Omental fat pad (tissue), 3 donors: ENCODE measurements at regions not wholly inside any gene's neighbourhood (a gene's known extent, or its start where the extent isn't known, plus 50 kb on each side); places are given as distances from the start of the nearest gene placed in this dataset.

Experiments used
- ATAC-seq: fragments of 150-250 bp; one replicate; pipeline ENCODE4 v1.9.1; 2016; ENCODE audit warnings: mild to moderate bottlenecking, moderate library complexity; ENCODE audit not compliant: low FRiP score
- DNase-seq: peaks from one replicate; pipeline ENCODE4 v3.0.0-alpha.2; 2019; ENCODE audit warnings: low spot score
- TF ChIP-seq, protein P1 (sequence below), 3 donors: fragments of 450-650 bp; IDR thresholded peaks; one replicate each; pipeline ENCODE4 v1.5.1; 2016 to 2017; ENCODE audit warnings: antibody characterized with exemption in 3 of 3, mild to moderate bottlenecking in 3 of 3, moderate library complexity in 2 of 3

DNA sequence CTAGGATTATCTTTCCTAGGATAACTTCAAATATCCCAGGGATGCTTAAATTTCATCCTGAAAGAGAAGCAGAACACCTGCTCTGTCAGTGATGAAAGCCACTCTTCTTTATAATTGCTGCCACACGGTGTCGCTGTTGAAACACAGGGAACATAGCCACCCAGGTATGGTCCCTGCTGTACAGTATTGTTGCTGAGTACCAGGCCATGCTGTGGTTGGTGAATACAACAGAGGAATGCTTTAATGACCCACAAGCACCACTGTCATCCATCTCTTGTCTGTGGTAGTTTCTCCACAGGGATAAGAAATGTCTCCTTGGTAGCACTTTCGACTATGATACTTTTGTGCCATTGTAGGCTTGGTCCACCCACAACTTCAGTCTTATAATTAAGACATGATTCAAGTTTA is 70.6 kb upstream of the STARD3NL start:
- ATAC-seq = peak; percentile 71
- peak; percentile 90 for DNase-seq
- TF ChIP-seq, protein P1, sequence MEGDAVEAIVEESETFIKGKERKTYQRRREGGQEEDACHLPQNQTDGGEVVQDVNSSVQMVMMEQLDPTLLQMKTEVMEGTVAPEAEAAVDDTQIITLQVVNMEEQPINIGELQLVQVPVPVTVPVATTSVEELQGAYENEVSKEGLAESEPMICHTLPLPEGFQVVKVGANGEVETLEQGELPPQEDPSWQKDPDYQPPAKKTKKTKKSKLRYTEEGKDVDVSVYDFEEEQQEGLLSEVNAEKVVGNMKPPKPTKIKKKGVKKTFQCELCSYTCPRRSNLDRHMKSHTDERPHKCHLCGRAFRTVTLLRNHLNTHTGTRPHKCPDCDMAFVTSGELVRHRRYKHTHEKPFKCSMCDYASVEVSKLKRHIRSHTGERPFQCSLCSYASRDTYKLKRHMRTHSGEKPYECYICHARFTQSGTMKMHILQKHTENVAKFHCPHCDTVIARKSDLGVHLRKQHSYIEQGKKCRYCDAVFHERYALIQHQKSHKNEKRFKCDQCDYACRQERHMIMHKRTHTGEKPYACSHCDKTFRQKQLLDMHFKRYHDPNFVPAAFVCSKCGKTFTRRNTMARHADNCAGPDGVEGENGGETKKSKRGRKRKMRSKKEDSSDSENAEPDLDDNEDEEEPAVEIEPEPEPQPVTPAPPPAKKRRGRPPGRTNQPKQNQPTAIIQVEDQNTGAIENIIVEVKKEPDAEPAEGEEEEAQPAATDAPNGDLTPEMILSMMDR (IDR thresholded peaks at IDR 0.05) = no peak

DNA sequence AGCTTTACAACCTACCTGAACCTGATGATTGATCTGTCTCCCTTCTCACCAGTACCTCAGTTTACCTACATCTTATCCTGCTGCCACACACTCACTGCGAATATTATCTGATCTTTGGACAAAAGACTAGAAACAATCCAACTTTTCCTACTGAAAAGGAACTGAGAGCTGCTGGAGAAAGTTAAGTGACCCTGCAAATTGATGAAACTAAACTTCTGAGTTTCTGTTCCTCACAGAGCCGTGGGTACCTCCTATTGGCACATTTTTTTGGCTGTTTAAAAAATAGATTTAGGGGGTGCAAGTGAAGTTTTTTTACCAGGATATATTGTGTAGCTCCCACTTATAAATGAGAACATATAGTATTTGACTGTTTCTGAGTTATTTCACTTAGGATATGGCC is 66.0 kb upstream of the STARD3NL start:
- no peak for DNase-seq
- ATAC-seq = no peak
- TF ChIP-seq, protein P1 (IDR thresholded peaks at IDR 0.05) = no peak

DNA sequence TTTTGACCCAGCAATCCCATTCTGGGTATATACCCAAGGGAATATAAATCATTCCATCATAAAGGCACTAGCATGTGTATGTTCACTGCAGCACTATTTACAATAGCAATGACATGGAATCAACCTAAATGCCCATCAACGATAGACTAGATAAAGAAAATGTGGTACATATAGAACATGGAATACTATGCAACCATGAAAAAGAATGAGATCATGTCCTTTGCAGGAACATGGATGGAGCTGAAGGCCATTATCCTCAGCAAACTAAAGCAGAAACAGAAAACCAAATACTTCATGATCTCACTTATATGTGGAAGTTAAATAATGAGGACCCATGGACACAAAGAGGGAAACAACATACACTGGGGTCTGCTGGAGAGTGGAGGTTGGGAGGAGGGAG is 58.0 kb upstream of the STARD3NL start:
- TF ChIP-seq, protein P1 (IDR thresholded peaks at IDR 0.05) = no peak
- ATAC-seq (no peak), DNase-seq (no peak)

DNA sequence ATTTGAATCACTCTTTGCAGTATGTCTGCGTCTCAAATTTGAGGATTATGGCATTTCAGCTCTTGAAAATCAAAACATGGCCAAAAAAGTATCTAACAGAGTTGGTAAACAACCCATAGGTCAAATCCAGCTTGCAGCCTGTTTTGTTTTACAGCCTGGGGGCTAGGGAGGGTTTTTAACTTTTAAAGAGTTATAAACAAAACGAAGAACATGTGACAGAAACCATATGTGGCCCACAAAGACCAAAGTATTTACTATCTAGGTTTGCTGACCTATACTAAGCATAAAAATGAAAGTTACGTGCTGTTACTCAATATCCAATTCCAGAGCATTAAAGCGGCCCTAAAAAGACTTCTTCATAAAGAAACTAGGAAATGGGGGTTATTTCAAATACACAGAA is 55.5 kb upstream of the STARD3NL start:
- ATAC-seq (no peak), DNase-seq (no peak)
- TF ChIP-seq, protein P1 (IDR thresholded peaks at IDR 0.05) = no peak

DNA sequence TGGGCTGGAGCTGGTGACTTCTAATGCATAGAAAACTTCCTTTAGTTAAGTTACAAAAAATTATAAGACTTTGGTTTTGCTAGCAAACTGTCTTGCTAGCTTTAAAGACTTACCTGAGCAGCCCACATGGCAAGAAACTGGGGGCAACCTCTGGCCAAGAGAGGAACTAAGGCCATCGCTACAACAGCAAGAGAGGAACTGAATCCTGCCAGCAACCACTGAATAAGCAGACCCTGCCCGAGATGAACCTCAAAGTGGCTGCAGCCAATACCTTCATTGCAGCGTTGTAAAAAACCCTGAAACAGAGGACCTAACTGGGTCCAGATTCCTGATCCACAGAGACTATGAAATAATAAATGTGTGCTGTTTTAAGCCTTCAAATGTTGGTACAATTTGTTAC is 54.6 kb upstream of the STARD3NL start:
- DNase-seq = no peak
- ATAC-seq = no peak
- TF ChIP-seq, protein P1 (IDR thresholded peaks at IDR 0.05) = no peak

DNA sequence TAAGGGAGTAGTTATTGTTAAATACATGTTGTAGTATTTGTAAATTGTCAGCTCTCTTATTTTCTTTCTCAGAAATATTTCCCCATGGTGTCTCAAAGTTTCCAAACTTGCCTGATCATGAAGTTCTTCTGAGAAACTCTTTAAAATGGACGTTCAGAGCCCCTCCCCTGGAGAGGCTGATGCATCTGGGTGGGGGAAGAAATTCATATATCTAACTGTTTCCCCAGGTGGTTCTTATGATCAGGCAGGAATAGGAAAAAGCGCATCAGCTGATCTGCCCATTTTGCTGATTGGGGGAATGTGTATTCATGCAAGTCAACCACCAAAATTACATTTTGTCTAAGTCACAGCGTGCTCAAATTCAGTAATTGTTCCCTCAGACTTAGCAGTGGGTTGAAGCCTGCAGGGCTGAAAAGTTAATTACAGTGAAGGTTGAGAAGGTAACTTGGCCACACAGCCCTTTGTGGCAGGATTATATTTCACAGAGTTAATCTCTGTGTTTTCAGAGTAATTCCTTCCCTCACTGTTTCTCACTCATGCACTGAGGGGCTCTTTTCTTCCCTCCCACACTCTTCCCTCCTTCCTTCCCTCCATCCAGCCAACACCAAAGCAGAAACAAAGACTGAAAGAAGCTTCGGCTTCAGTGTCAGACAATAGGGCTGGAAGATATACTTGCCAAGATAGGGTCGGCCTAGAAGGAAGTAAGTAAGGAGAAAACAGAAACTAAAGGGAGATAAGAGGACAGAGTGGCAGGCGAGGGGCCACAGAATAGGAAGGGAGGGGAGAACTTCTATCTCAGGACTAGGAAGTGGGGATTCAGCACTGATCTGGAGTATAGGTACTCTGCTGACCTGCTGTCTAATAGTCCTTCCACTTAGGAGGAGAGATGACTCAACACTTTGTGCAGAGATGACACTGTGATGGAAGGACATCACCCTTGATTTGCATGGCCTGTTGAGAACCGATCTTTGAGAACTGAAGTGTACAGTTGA is 50.5 kb upstream of the STARD3NL start:
- TF ChIP-seq, protein P1 (IDR thresholded peaks at IDR 0.05) = no peak
- no peak for DNase-seq
- no peak for ATAC-seq
